ENCODE measurements at regions not wholly inside any gene's neighbourhood (a gene's known extent, or its start where the extent isn't known, plus 50 kb on each side); places are given as distances from the start of the nearest gene placed in this dataset.

GRCh38 chr4:176525576-176525975, 205.8 kb downstream of the SPCS3 start:
- TF ChIP-seq POLR2A (IDR thresholded peaks at IDR 0.05) (no peak), CTCF (IDR thresholded peaks at IDR 0.05) (no peak)

Data from thyroid gland (tissue), 4 donors.